SHP77 treated with DMSO at 0.1 percent for 48 hours (cell line): ENCODE measurements at regions not wholly inside any gene's neighbourhood (a gene's known extent, or its start where the extent isn't known, plus 50 kb on each side); places are given as distances from the start of the nearest gene placed in this dataset.
A peak's percentile ranks its signal among the peaks of the same experiment; 100 is the strongest.
"Not testable (repeated sequence)": the region's sequence is repeated elsewhere in the genome, so short reads cannot be mapped to it uniquely, and the experiment has no call there.

Experiments used
- DNase-seq: peaks from one replicate; lab custom pipeline; 2025; lab: John Stamatoyannopoulos, UW

DNA sequence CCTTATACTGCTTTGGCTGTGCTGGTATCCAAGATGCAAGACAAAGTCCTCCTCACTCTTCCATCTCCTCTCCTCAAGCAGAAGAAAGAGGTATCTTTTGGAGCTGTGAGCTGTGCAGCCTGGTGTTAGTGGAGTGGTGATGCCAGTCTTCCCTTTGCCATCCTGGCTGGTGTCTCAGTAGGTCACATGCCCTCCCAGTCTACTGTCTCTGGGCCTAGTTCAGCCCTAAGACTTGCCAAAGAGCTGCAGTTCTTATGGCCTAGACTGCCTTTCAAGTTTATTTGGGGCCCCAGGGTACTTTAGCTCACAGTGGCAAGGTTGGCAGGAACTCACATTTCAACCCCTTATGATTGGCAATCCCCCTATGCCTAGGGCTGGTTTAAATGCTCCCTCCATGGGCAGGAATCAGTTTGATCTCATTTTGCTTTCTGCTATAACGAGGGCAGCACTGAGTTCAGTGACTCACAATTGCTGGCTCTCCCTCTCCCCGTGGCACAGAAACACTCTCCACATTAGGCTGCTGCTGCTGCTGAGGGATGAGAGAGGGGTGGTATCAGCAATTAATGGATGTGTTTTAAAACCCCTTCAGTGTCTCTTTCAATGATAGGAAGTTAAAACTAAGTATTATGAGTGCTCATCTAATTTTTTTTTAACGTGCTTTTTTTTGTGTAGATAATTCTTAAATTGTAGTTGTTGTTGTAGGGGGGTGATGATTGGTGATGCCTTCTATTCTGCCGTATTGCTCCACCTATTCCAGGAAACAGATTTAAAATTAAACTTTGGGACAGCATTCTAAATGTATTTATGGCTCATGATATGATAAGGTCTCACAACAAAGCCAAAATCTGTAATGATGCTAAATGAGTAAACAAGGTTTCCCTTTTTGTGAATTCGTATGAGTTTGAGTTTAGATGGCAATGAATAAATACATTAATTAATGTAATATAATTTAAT is 1295.0 kb downstream of the JRKL start:
- no peak for DNase-seq

DNA sequence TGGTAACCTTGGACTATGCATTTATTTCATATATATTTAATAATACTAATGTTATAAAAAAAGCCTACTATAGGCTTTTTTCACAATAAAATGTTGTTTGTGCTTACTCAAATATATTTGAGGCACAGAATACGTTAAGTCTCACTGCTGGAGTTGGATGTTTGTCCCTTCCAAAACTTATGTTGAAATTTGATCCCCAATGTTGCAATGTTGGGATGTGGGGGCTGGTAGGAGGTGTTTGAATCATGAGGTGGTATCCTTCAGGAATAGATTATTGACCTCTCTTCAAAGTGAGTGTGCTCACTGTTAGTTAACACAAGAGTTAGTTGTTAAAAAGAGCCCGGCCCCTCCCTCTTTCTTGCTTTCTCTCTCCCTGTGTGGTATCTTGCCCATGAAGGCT is 1295.9 kb downstream of the JRKL start:
- no peak for DNase-seq

DNA sequence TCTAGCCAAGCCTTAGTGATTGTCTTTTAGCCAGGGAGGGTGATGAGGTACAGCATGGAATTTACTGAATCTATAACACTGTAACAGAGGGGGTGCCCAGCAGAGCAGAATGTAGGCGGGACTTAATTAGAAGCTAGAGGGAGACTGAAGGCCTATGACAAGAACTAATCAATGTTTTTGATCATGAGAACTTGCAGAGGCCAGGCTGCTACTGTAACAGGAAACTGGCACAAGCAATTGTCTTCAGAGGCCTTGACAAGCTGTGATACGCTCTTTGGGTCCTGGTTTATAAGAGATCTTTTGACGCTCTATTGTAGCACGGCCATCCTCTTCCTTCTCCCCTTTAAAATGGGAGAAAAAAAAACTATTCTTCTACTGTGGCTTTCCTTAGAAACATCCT is 1297.3 kb downstream of the JRKL start:
- no peak for DNase-seq

DNA sequence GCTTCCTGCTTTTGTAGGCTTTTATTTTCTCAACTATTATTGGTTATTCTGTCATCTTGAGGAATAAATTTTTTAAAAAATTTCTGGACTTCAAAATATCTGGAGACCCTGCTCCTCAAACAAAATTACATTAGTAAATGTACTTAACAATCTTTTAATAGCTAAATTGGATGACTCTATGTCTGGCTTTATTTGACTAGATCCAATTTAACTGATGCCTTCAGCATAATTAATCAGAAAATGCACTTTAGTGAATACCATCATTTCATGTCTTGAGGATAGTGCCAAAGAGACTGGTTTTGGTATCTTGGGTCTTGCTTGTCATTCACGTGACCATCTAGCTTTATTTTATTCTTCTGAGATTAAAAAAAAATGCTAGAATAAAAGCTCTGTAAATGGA is 1301.2 kb downstream of the JRKL start:
- no peak for DNase-seq

DNA sequence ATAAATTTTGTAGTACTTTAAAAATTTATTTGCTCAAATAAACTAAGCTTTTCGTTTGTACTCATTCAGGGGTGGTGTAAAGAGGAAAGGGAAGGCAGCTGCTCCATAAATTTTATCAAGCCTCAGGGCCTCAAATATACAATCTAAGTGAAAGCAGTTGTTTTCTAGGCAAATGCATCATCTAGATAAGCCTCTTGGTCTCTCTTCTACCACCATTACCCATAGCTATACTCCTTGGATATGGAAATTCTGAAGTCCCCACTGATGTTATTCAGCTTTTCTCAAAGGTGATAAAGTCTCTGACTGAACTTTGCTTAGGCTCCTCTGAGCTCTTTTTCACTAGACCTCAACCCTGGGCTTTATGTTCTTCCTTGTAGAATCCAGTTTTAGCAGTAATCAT is 1313.1 kb downstream of the JRKL start:
- no peak for DNase-seq

DNA sequence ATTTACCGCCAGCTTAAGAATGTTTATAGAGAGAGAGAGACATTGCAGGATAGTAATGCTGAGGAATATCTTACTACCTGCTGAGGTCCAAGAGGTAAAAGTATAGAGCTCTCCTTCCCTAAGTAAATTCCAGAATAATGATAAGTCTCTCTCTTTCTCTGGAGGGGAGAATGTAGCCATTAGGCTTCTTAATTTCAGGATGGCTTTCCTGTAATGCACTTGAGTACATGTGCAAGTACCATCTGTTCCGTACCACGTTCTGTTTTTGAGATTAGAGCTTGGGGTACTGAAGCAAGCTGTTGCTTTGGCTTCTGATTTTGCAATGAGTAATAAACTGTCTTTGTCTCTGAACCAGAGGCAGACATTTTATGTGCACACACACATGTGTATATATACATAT is 1314.0 kb downstream of the JRKL start:
- DNase-seq: no peak

DNA sequence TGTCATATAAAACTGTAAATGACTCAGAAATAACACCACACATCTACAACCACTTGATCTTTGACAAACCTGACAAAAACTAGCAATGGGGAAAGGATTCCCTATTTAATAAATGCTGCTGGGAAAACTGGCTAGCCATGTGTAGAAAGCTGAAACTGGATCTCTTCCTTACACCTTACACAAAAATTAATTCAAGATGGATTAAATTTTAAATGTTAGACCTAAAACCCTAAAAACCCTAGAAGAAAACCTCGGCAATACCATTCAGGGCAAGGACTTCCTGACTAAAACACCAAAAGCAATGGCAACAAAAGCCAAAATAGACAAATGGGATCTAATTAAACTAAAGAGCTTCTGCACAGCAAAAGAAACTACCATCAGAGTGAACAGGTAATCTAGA is 1315.3 kb upstream of the CNTN5 start:
- not testable (repeated sequence) for DNase-seq

DNA sequence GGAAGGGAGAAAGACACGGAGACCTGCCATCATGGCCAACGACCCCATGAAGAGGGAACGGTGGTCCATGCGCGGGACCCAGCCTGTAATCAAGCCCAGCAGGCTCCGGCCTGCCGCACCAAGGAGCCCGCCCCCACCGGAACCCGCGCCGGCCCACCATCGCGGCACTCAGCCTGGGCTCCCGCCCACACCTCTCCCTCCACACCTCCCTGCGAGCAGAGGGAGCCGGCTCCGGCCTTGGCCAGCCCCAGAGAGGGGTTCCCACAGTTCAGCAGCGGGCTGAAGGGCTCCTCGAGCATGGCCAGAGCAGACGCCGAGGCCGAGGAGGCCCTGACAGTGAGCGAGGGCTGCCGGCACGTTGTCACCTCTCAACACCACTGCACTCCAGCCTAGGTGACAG is 1302.8 kb upstream of the CNTN5 start:
- no peak for DNase-seq

DNA sequence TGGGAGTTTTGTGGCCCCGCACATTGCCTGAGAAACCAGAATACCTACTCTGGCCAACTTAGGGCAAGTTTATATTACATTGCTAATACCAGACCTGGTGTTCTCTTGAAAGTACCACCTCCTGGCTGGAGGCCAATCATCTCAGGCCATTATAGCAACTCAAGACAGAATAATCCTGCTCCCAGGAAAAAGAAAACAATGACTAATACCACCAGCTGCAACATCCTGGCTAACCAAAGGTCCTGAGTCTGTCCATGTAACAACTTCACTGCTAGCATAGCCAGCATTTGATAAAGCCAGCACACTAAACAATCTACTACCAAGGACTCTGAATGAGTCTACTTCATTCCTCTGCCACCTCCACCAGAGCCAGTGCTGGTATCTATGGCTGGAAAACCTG is 1298.7 kb upstream of the CNTN5 start:
- peak; percentile 53 for DNase-seq

DNA sequence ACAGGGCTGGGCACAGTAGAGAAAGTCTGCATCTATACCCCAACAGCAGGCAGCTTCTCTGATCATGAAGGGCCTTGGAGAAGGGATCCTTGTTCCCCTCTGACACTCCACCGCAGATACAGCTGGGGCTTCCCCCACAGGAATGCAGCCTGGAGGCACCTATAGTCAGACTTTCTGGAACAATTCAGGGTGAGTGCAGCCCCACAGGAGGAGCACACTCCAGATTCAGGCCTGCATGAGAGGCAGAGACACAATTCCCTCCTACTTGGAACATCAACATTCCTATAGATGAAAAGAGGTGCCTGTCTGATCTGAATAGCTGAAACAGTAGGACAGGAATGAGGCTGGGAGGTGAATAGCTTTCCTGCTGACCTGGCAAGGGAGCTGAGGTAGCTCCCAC is 1298.0 kb upstream of the CNTN5 start:
- DNase-seq: no peak

DNA sequence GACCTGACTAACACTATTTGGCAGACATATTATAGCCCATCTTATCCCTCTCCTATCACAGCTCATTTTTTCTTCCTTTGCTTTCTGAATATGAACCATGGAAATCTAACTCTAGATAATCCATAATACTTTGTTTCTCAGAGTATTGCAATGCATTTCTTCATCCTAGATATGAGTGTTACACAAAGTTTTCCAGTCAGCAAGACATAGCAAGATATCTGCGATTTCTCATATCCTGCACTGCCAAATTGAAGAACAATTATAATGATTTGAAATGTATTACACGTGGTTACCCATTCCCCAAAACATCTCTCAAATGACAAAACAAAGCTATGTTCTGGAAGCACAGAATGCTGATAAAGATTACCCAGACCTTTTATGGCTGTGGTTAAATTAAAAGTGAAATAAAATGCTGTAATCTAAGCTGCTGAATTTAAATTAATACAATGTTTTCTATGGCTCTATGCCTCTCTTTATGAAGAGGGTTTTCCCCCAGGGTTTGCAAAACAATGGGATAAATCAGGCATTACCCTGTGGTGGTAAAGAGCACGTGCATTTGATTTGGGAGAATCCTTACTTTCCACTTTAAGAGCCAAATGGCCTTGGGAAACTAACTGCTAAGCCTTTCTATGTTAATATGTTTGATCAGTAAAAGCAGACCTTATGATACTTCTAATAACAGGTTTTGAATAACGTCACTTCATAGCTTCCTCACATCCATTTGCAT is 1291.0 kb upstream of the CNTN5 start:
- no peak for DNase-seq

DNA sequence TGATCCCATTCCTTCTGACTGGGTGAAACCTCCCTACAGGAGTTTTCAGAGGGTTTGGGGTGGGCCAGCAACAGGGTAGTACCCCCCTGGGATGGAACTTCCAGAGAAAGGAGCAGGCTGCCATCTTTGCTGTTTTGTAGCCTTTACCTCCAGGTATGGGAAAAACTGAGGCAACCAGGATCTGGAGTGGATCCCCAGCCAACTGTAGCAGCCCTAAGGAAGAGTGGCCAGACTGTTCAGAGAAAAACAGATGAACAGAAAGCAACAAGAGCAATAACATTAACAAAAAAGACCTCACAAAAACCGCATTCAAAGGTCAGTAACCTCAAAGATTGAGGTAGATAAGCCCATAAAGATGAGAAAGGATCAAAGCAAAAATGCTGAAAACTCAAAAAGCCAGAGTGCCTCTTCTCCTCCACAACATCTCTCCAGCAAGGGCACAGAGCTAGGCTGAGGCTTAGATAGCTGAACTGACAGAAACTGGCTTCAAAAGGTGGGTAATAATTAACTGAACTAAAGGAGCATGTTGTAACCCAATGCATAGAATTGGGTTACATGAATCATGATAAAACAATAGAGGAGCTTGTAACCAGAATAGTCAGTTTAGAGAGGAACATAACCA is 1288.6 kb upstream of the CNTN5 start:
- no peak for DNase-seq

DNA sequence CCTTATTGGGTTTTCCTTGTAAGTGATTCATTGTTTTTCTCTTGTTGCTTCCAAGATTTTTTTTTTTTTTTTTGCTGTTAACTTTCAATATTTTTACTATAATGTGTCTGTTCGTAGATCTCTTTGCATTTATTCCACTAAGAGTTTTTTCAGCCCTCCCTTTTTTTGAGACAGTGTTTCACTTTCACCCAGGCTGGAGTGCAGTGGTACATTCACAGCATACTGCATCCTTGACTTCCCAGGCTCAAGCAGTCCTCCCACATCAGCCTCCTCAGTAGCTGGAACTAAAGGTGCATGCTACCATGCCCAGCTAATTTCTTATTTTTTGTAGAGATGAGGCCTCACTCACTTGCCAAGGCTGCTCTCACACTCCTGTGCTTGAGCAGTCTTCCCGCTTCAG is 1282.0 kb upstream of the CNTN5 start:
- no peak for DNase-seq

DNA sequence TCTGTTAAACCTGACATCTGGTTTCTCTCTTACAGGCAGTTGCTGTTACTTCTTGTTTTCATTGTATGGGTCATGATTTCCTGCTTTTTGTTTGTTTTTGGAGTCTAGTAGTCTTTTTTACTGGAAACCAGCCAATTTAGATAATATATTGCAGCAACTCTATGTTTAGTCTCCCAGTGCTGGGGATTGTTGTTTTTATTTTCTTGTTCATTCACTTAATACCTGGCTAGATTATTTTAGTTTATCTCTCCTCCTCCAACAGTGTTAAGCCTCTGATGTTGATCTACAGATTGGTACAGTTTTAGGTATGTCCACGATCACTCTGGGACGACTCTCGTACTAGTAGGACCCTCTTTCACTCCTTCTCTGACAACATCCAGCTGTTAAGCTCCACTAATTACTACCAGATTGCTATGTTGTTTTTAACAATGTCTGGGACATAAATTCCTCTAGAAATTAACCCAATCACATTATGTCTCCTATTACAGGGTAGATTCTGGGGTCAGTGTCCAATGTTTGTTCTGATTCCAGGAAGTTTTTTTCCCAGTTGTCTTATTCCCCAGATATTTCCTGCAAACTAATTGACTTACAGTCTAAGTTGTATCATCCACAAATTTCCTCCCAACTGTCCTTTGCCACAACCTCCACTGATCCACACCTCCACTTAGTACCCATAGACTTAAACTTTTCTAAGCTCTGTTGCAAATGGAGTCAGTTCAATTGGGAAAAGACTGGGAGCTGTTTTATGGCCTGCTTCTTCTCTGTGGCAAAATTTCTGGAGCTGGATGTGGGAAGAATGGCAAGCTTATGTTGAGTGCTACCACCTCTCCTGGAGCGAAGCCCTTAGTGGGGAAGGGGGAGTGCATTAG is 1280.6 kb upstream of the CNTN5 start:
- peak; percentile 63 for DNase-seq

DNA sequence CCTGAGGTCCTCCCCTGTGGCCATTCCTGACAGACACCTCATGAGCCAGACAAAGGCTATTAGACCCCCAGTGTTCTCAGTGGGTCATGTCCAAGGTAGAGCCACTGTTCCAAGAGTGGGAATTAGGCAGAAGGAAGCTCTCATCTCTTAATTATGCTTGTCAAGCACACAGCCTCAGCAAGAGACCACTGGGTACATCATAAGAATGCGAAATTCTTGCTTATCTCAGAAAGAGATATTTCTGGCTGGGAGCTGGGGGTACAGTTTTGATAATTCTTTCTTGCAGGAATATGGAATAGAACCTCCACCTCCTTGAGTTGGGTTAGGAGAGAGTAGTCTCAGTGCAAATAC is 1280.0 kb upstream of the CNTN5 start:
- DNase-seq: no peak

DNA sequence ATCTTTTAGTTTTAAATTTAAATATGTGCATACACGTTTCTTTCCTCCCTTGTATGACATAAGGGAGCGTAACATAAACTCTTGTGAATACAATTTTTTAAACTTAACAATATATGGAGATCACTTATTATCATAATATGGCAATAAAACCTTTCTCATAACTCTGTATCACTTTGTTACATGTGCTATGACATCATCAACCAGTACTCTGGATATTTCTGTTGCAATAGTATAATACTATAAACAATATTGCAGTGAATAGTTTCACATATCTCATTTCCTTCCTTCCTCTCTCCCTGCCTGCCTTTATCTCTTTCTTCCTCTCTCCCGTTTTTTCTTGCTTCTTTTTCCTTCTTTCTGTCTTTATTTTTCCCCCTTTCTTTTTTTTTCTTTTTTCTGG is 1278.0 kb upstream of the CNTN5 start:
- no peak for DNase-seq

DNA sequence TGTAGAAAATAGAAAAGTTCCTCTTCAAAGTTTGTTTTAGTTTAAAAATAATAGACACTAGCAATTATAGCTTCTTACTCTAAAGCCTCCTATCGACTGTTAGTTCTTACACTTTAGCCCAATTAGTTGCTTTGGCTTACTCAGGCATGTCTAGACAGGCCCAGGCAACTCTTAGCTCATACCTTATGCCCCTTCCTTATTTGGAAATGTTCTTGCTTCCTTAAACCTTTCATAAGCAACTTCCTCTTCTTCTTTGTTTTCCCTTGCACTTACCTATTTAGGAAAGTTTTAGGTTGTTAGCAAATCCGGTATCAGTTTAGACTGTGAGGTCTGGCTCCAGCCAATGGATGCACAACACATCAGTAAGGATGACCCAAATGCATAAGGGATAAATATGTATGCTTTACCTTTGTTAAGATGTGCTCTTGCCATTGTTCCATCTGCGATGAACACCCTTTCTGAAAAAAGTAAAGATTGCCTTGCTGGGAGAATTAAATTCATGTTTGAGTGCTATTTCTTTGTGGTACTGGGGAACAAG is 1277.5 kb upstream of the CNTN5 start:
- no peak for DNase-seq

DNA sequence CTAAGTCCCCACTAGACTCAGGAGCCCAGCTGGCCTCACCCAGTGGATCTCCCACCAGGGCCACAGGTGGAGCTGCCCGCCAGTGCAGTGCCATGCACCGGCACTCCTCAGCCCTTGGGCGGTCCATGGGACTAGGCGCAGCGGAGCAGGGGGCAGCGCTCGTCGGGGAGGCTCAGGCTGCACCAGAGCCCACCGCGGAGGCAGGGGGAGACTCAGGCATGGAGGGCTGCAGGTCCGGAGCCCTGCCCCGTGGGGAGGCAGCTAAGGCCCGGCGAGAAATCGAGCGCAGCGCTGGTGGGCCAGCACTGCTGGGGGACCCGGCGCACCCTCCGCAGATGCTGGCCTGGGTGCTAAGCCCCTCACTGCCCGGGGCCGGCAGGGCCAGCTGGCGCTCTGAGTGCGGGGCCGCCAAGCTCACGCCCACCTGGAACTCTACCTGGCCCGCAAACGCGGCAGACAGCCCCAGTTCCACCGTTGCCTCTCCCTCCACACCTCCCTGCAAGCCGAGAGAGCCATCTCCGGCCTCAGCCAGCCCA is 1275.2 kb upstream of the CNTN5 start:
- DNase-seq: no peak

DNA sequence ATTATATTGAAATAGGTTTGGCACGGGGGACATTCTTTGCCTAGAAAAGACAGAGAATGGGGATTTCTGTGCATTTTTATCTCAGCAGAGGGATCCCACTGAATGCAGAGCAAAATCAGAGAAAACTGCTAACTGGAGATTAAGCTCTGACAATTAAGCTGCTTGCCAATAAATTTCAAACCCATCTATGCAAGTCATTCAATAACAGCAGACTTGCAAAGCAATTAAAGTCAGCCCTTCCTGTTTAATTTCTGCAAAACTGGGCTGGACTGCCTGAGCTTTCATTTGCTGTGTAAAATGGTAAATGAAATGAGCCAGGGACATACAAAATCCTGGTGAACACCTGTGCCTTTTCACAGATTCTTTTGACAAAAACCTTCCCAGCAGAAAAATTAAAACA is 1273.9 kb upstream of the CNTN5 start:
- no peak for DNase-seq

DNA sequence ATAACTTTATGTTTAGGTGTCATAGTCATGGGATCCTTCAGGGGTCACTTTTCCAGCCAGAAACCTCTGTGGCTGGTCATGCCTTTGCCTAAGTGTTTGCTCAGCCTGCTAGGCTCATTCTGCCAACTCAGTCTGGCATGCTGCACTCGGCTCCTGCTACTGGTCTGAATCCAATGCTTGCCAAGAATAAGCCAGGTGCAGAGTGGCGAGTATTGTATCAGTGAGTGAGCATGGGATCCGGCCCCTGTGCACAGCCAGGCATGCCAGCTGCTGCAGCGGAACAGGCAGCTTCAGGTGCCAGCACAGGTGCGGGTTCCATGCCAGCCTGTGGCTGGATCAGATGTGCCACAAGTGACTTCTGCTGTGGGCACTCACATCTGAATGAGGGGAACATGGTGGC is 1269.3 kb upstream of the CNTN5 start:
- DNase-seq: peak; percentile 76

DNA sequence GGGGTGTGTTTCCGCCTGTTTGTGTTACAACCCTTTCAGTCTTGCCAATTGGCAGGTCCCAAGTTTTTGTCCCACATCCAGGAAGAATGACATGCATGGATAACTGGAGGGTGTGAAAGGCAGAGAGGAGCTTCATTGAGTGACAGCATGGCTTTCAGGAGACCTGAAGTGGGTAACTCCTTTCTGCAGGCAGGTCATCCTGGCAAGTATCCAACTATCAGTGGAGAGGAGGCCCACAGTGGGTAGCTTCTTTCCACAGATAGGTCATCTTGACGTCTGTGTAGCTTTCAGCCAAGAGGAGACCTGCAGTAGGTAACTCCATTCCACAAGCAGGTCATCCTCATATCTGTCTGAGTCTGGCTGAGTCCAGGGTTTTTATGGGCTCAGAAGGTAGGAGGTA is 1268.8 kb upstream of the CNTN5 start:
- DNase-seq: no peak

DNA sequence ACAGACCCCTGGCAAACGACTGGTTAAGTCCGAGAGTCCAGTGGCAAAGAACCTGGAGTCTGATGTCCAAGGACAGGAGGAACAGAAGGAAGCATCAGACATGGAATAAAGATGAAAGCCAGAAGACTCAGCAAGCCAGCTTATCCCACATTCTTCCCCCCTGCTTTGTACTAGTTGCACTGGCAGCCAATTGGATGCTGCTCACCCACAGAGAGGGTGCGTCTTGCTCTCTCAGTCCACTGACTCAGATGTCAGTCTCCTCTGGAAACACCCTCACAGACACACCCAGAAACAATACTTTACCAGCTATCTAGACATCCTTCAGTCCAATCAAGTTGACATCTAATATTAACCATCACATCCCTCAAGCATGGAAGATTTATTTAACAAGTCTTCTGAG is 1265.8 kb upstream of the CNTN5 start:
- no peak for DNase-seq
